Endothelial cell of umbilical vein (primary cell): ENCODE measurements at regions not wholly inside any gene's neighbourhood (a gene's known extent, or its start where the extent isn't known, plus 50 kb on each side); places are given as distances from the start of the nearest gene placed in this dataset.
"Not testable (repeated sequence)": the region's sequence is repeated elsewhere in the genome, so short reads cannot be mapped to it uniquely, and the experiment has no call there.

Experiments
- BruUV-seq: library from RNA; stranded (reverse); fragments of 400-500 nt; replicated peaks from 2 replicates; lab custom pipeline; 2021; lab: Mats Ljungman, UMichigan
- CTCF ChIA-PET: fragments of 300-600, 350-600 bp; sonication (Branson Sonifier 250); formaldehyde crosslinking; loops from one replicate; lab custom pipeline; 2021; ENCODE audit warnings: antibody characterized with exemption, inconsistent platforms; lab: Charles Lee
- POLR2A ChIA-PET: fragments of 300-600, 350-600 bp; sonication (Branson Sonifier 250); formaldehyde crosslinking; loops from one replicate; lab custom pipeline; 2021; ENCODE audit warnings: antibody characterized with exemption, inconsistent platforms; lab: Charles Lee
- DNase-seq: peaks from one replicate; pipeline ENCODE4 v3.0.0-alpha.2; 2011; ENCODE audit warnings: low read depth, low spot score
- FAIRE-seq: peaks from 2 replicates; lab custom pipeline; 2011; peaks lifted over from hg19 to GRCh38; lab: Jason Lieb, UNC
- H2AFZ ChIP-seq: 2 replicates; pipeline ENCODE4 v1.6.0; 2012; ENCODE audit warnings: low read depth, low read length, control low read depth, inconsistent platforms
- H3K27ac ChIP-seq: 2 replicates; pipeline ENCODE4 v1.5.1; 2011; ENCODE audit warnings: low read depth, mild to moderate bottlenecking, control low read depth, low read length, moderate library complexity; ENCODE audit not compliant: insufficient read depth
- H3K27me3 ChIP-seq, 2 experiments: 2 replicates each; pipeline versions ENCODE4 v1.6.0 to v1.6.1; 2011; ENCODE audit warnings: low read length in 2 of 2, mixed read lengths in 1 of 2; ENCODE audit not compliant: control insufficient read depth in 2 of 2, insufficient read depth in 2 of 2
- H3K36me3 ChIP-seq, 2 experiments: 2 replicates in 1 of 2; 3 replicates in 1 of 2; pipeline ENCODE4 v1.5.1; 2011; ENCODE audit warnings: low read length in 2 of 2, mild to moderate bottlenecking in 1 of 2, moderate library complexity in 1 of 2; ENCODE audit not compliant: control insufficient read depth in 2 of 2, insufficient read depth in 2 of 2; ENCODE audit errors: extremely low read depth in 1 of 2
- H3K4me1 ChIP-seq: 3 replicates; pipeline ENCODE4 v1.5.1; 2011; ENCODE audit warnings: mild to moderate bottlenecking, low read length; ENCODE audit not compliant: control insufficient read depth, insufficient read depth; ENCODE audit errors: extremely low read depth
- H3K4me2 ChIP-seq: 2 replicates; pipeline ENCODE4 v1.6.1; 2011; ENCODE audit warnings: low read length, control low read depth, mixed read lengths; ENCODE audit not compliant: insufficient read depth
- H3K4me3 ChIP-seq, 3 experiments: fragments of 200-600 bp in 1 of 3; sonication (generic), shearing (Covaris generic) in 1 of 3; replicated peaks in 1 of 3; 2 replicates each; pipeline ENCODE4 v1.5.1; 2011 to 2016; ENCODE audit warnings: control low read depth in 3 of 3, low read length in 3 of 3, mild to moderate bottlenecking in 2 of 3, inconsistent platforms in 1 of 3, low read depth in 1 of 3, moderate library complexity in 1 of 3; ENCODE audit not compliant: insufficient read depth in 1 of 3
- H3K79me2 ChIP-seq: 2 replicates; pipeline ENCODE4 v1.6.0; 2012; ENCODE audit warnings: low read length, inconsistent platforms; ENCODE audit not compliant: control insufficient read depth, insufficient read depth
- H3K9ac ChIP-seq: replicated peaks from 2 replicates; pipeline ENCODE3; 2011; ENCODE audit warnings: low read length, control low read depth; ENCODE audit not compliant: insufficient read depth; ENCODE audit errors: extremely low read depth
- H3K9me1 ChIP-seq: replicated peaks from 3 replicates; pipeline ENCODE4 v1.6.0; 2011; ENCODE audit warnings: mild to moderate bottlenecking, low read length; ENCODE audit not compliant: control insufficient read depth, insufficient read depth; ENCODE audit errors: extremely low read depth
- H3K9me3 ChIP-seq: replicated peaks from 2 replicates; pipeline ENCODE4 v1.5.1; 2012; ENCODE audit warnings: low read length, inconsistent platforms; ENCODE audit not compliant: control insufficient read depth, insufficient read depth
- H4K20me1 ChIP-seq: replicated peaks from 2 replicates; pipeline ENCODE3; 2011; ENCODE audit warnings: mild to moderate bottlenecking, low read length; ENCODE audit not compliant: control insufficient read depth, insufficient read depth; ENCODE audit errors: extremely low read depth
- EZH2 ChIP-seq: IDR thresholded peaks from 2 replicates; pipeline ENCODE4 v1.6.1; 2012; ENCODE audit warnings: borderline replicate concordance, low read depth, mild to moderate bottlenecking, moderate library complexity, low read length, inconsistent platforms; ENCODE audit not compliant: severe bottlenecking
- FOS ChIP-seq: IDR thresholded peaks from 2 replicates; pipeline ENCODE4 v1.6.1; 2011; ENCODE audit warnings: mild to moderate bottlenecking, low read length, moderate library complexity, borderline replicate concordance; ENCODE audit not compliant: insufficient read depth
- GATA2 ChIP-seq: IDR thresholded peaks from 2 replicates; pipeline ENCODE4 v1.7.0; 2011; ENCODE audit warnings: low read depth, mild to moderate bottlenecking, moderate library complexity, mixed read lengths, low read length; ENCODE audit not compliant: insufficient read length, insufficient read depth
- JUN ChIP-seq: IDR thresholded peaks from 2 replicates; pipeline ENCODE4 v1.6.1; 2011; ENCODE audit warnings: borderline replicate concordance, low read depth; ENCODE audit not compliant: insufficient read length, insufficient read depth
- MYC ChIP-seq: IDR thresholded peaks from one replicate; pipeline ENCODE4 v1.6.1; 2011; ENCODE audit warnings: mild to moderate bottlenecking, low read depth, low read length
- POLR2A ChIP-seq: IDR thresholded peaks from 2 replicates; pipeline ENCODE4 v1.6.1; 2012; ENCODE audit warnings: low read depth, mild to moderate bottlenecking, control low read depth, low read length
- POLR2AphosphoS5 ChIP-seq: IDR thresholded peaks from 2 replicates; pipeline ENCODE4 v1.6.1; 2012; ENCODE audit warnings: low read depth, mild to moderate bottlenecking, control low read depth, low read length, moderate library complexity; ENCODE audit not compliant: insufficient read depth
- dilution Hi-C: fragments of 300-500 bp; cut with MboI; formaldehyde crosslinking; loops from one replicate; pipeline ENCODE4 v1.15.0; 2019; ENCODE audit warnings: low sequenced_read_pairs; ENCODE audit not compliant: extremely low pct_ligation_motif_present
- intact Hi-C: fragments of 100-400 bp; cut with micrococcal nuclease; formaldehyde crosslinking; loops from one replicate; pipeline ENCODE4 v1.10.0; 2022
- TF ChIP-seq, protein P1 (sequence below), 2 donors: IDR thresholded peaks; 1 replicate in 1 of 2; 2 replicates in 1 of 2; pipeline ENCODE4 v1.5.1; 2011; ENCODE audit warnings: low read length in 2 of 2, mild to moderate bottlenecking in 2 of 2, moderate library complexity in 2 of 2, control low read depth in 1 of 2, inconsistent platforms in 1 of 2, low read depth in 1 of 2; ENCODE audit not compliant: insufficient read depth in 1 of 2; ENCODE audit errors: extremely low read depth in 1 of 2
- TF ChIP-seq, protein P2 (sequence below): IDR thresholded peaks from 2 replicates; pipeline ENCODE4 v1.6.1; 2011; ENCODE audit not compliant: insufficient read depth, insufficient read length

- H3K9me3 ChIP-seq, H3K4me3 ChIP-seq, DNase-seq, H3K9ac ChIP-seq, H3K36me3 ChIP-seq, H3K4me2 ChIP-seq, dilution Hi-C loops, FAIRE-seq, H3K9me1 ChIP-seq, H2AFZ ChIP-seq, CTCF ChIA-PET, H4K20me1 ChIP-seq, H3K27me3 ChIP-seq, POLR2A ChIA-PET, H3K27ac ChIP-seq, BruUV-seq, intact Hi-C loops, H3K79me2 ChIP-seq: not testable (repeated sequence)
- H3K4me1 ChIP-seq = peaks cover 25% of the 10 kb centered on the region
Measured at GRCh38 chr16:29155131-29155865, 170.4 kb downstream of the LAT start.

DNA sequence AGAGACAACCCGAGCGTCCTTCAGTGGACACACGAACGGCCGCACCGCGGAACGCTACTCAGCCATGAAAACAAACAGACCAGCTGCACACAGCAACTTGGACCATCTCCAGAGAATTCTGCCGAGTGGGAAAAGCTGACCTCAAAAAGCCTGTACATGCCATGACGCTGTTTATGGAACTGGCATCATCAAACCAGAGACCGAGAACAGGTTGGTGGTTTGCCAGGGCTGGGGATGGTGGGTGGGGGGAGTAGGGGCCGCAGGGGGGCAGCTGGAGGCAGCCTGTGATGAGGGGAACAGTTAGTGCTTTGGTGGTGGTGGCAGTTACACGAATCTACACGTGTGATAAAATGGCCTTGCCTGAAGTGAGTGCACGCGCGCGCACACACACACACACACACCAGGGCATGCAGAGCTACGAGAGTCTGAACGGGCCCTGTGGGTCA is 169.8 kb downstream of the LAT start:
- Histone ChIP-seq H3K9me1 (no peaks in the 10 kb centered on the region), H3K27me3 (no peaks in the 10 kb centered on the region), H3K9me3 (no peaks in the 10 kb centered on the region), H2AFZ (no peak overlapping the region), H3K36me3 (no peaks in the 10 kb centered on the region), H3K4me3 (no peak overlapping the region), H4K20me1 (no peaks in the 10 kb centered on the region), H3K4me2 (no peak overlapping the region), H3K9ac (no peak overlapping the region), H3K79me2 (no peaks in the 10 kb centered on the region), H3K27ac (no peak overlapping the region), H3K4me1 (peaks cover 25% of the 10 kb centered on the region)
- FAIRE-seq (no peak), DNase-seq (no peak)
- intact Hi-C loops = no loop called here
- dilution Hi-C loops = no loop called here
- no peak for TF ChIP-seq FOS
- no peak for TF ChIP-seq MYC
- TF ChIP-seq EZH2 = no peak
- TF ChIP-seq POLR2A = no peak
- no peak for TF ChIP-seq JUN
- no peak for TF ChIP-seq GATA2
- TF ChIP-seq, protein P1, sequence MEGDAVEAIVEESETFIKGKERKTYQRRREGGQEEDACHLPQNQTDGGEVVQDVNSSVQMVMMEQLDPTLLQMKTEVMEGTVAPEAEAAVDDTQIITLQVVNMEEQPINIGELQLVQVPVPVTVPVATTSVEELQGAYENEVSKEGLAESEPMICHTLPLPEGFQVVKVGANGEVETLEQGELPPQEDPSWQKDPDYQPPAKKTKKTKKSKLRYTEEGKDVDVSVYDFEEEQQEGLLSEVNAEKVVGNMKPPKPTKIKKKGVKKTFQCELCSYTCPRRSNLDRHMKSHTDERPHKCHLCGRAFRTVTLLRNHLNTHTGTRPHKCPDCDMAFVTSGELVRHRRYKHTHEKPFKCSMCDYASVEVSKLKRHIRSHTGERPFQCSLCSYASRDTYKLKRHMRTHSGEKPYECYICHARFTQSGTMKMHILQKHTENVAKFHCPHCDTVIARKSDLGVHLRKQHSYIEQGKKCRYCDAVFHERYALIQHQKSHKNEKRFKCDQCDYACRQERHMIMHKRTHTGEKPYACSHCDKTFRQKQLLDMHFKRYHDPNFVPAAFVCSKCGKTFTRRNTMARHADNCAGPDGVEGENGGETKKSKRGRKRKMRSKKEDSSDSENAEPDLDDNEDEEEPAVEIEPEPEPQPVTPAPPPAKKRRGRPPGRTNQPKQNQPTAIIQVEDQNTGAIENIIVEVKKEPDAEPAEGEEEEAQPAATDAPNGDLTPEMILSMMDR (IDR thresholded peaks at IDR 0.05; ENCODE audit: extremely low read depth in 1 of 2, insufficient read depth in 1 of 2, low read depth in 1 of 2, low read length in 2 of 2) = no peak
- TF ChIP-seq, protein P2, sequence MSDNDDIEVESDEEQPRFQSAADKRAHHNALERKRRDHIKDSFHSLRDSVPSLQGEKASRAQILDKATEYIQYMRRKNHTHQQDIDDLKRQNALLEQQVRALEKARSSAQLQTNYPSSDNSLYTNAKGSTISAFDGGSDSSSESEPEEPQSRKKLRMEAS = no peak
- TF ChIP-seq POLR2AphosphoS5 = no peak
- no TSS peak for BruUV-seq
- CTCF ChIA-PET = no interaction called here
- POLR2A ChIA-PET = no interaction called here
